ENCODE measurements at regions not wholly inside any gene's neighbourhood (a gene's known extent, or its start where the extent isn't known, plus 50 kb on each side); places are given as distances from the start of the nearest gene placed in this dataset.

DNA sequence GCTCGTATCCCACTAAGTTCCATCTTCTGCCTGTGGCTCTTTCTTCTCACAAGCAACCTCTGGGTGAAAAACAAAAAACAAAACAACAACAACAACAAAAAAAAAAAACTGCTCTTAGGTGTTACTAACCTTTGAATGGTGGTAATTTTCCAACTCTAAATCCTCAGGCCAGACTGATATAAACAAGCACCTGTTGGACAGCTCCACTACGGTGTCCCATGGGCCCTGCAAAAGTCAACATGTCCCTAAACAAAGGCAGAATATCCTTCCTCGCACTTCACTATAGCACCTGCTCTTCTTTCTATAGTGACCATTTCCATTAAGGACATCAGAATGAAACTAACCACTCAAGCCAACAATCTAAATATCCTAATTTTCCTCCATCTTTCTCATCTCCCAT, 54.6 kb upstream of the PARM1 start:
- TF ChIP-seq SPI1 (IDR thresholded peaks at IDR 0.05; ENCODE audit: low read depth, low read length) (no peak), POLR2AphosphoS5 (IDR thresholded peaks at IDR 0.05; ENCODE audit: low read depth, low read length) (no peak), POLR2A (IDR thresholded peaks at IDR 0.05; ENCODE audit: low read depth, low read length) (no peak), POU2F2 (IDR thresholded peaks at IDR 0.05; ENCODE audit: low read depth, low read length) (no peak), PAX5 (IDR thresholded peaks at IDR 0.05; ENCODE audit: insufficient read depth, low read length, severe bottlenecking) (no peak), TAF1 (IDR thresholded peaks at IDR 0.05; ENCODE audit: low read depth, low read length) (no peak)
- FAIRE-seq (no peak), DNase-seq (ENCODE audit: insufficient read length, low spot score) (no peak)

DNA sequence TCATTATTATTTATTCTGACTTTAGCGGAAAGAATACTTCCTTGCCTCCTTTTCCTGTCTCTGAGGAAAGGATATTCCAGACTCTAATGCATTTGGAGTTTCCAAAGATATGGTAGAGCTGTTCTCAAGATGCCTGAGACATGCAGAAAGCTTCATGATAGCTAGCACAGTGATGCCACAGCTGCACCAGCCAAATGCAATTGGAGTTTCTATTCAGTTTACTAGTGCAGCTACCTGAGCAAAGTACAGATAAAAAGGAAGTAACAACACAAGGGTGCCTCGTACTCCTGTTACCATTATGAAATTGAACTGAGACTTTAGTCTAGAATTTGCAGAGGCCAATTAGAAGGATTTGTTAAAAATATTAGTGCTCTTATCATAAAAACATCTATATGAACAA, 57.5 kb upstream of the PARM1 start:
- DNase-seq (ENCODE audit: insufficient read length, low spot score) (no peak), FAIRE-seq (no peak)
- TF ChIP-seq POU2F2 (IDR thresholded peaks at IDR 0.05; ENCODE audit: low read depth, low read length) (no peak), POLR2AphosphoS5 (IDR thresholded peaks at IDR 0.05; ENCODE audit: low read depth, low read length) (no peak), SPI1 (IDR thresholded peaks at IDR 0.05; ENCODE audit: low read depth, low read length) (no peak), PAX5 (IDR thresholded peaks at IDR 0.05; ENCODE audit: insufficient read depth, low read length, severe bottlenecking) (no peak), POLR2A (IDR thresholded peaks at IDR 0.05; ENCODE audit: low read depth, low read length) (no peak), TAF1 (IDR thresholded peaks at IDR 0.05; ENCODE audit: low read depth, low read length) (no peak)

DNA sequence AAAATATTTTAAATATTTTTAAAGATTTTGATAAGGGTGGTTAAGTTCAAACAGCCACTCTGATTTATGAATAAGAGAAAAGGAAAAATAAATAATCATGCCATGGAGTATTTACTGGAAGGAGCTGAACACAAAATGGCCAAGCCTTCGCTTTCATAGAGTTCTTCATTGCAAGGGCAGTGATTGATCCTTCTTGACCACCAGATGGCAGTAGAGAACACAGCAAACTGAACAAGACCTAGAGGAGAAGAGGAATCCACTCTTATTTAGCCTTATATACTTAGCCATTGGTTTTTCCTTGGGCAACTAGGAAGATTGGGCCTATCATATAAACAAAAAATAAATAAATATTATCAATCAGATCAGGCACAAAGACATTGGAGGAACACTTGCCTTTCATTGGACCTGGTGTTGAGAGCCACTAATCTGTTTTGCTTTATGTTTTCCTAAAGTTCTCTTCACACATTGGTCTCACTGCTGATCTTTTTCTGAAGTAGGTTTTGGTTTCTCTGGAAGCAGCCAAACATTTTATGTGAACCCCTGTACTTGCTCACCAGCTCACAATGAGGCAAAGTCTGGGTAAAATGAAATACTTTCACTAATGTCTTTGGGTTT, 58.1 kb upstream of the PARM1 start:
- DNase-seq (ENCODE audit: insufficient read length, low spot score) (peak; percentile 2), FAIRE-seq (peak; percentile 85)
- TF ChIP-seq POLR2A (IDR thresholded peaks at IDR 0.05; ENCODE audit: low read depth, low read length), result no peak
- TF ChIP-seq POU2F2 (IDR thresholded peaks at IDR 0.05; ENCODE audit: low read depth, low read length), result no peak
- TF ChIP-seq POLR2AphosphoS5 (IDR thresholded peaks at IDR 0.05; ENCODE audit: low read depth, low read length), result no peak

DNA sequence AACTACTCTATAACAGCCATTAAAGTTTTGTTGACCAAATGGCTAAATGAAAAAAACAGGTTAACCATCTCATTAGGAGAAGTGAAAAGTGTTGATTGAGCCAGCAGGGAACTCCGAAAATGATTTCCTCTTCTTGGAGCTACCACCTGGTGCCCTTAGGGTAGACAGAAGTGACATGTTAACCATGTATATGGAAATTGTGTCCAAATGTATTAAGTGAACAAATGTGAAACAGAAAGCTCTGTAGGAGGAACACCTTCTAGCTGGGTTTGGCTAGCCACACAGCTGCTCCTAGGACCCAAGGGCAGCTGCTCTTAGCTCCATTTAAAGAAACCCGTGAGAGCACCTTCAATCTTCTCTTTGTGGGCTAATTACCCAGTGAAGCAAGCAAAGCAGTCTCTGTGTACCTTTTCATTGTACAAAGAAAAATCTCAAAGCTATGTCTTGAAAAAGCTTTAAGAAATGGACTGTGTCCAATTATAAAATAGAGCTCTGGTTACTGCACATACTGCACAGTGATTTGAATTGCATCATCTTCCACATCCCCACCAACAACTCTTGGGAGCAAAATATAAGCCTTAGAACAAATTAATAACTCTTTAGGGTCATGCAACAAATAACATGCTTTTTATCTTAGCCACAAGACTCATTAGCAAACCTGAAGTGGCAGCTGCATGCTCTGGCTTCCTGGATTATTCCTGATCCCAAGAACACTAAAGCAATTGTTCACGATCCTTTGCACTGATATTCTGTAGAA, 59.2 kb upstream of the PARM1 start:
- no peak for FAIRE-seq
- TF ChIP-seq POLR2A (IDR thresholded peaks at IDR 0.05; ENCODE audit: low read depth, low read length) (no peak), SPI1 (IDR thresholded peaks at IDR 0.05; ENCODE audit: low read depth, low read length) (peak; percentile 34; the same call in 1 of the 2 replicates)
- DNase-seq (ENCODE audit: insufficient read length, low spot score), result peak; percentile 1

DNA sequence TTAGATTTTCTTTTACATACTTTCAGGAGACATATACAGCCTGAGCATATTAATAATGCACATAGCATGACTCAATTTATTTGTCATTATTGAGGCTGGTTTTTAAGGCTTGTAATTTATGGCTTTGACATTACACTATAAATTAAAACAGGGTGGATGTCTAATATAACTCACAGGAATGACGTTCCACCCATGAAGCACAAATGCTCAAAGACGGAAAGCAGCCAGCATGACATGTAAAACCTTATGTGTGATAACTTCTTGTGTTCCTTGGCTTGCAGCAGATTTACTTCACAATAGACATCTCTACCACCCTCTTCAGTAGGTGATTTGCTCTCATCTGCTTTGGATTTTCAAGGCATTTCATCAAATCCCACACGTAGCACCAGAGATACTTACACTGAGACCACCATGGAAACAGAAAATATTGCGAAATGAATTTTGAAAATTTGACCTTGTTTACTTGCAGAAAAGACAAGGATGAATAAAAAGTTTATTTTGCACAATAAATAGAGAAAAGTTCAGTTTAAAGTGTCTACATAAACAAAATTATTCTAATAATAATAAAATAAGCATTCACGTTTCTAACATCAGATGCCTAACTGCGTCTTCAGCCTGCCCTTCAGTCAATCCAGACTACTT, 64.7 kb upstream of the BTC start:
- no peak for DNase-seq (ENCODE audit: insufficient read length, low spot score)
- TF ChIP-seq POLR2A (IDR thresholded peaks at IDR 0.05; ENCODE audit: low read depth, low read length) (no peak), POLR2AphosphoS5 (IDR thresholded peaks at IDR 0.05; ENCODE audit: low read depth, low read length) (no peak), SPI1 (IDR thresholded peaks at IDR 0.05; ENCODE audit: low read depth, low read length) (no peak), PAX5 (IDR thresholded peaks at IDR 0.05; ENCODE audit: insufficient read depth, low read length, severe bottlenecking) (no peak)
- FAIRE-seq, result no peak

DNA sequence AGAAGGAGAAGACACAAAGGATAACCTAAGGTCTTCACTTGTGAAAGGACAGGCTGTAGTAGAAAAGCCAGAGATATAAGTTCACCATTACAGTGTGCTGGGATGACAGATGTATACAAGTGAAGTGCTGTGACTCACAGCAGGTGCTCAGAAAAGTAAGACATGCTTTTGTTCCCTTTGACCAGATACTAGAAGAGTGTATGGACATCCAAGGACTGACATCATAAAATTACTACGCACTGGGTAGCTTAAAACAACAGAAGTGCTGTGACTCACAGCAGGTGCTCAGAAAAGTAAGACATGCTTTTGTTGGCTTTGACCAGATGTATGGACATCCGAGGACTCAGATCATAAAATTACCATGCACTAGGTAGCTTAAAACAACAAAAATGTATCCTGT, 61.6 kb upstream of the BTC start:
- FAIRE-seq, result no peak
- TF ChIP-seq TAF1 (IDR thresholded peaks at IDR 0.05; ENCODE audit: low read depth, low read length), result no peak
- TF ChIP-seq POLR2AphosphoS5 (IDR thresholded peaks at IDR 0.05; ENCODE audit: low read depth, low read length), result no peak
- no peak for TF ChIP-seq SPI1 (IDR thresholded peaks at IDR 0.05; ENCODE audit: low read depth, low read length)
- TF ChIP-seq PAX5 (IDR thresholded peaks at IDR 0.05; ENCODE audit: insufficient read depth, low read length, severe bottlenecking), result no peak
- TF ChIP-seq POU2F2 (IDR thresholded peaks at IDR 0.05; ENCODE audit: low read depth, low read length), result no peak
- no peak for TF ChIP-seq POLR2A (IDR thresholded peaks at IDR 0.05; ENCODE audit: low read depth, low read length)

DNA sequence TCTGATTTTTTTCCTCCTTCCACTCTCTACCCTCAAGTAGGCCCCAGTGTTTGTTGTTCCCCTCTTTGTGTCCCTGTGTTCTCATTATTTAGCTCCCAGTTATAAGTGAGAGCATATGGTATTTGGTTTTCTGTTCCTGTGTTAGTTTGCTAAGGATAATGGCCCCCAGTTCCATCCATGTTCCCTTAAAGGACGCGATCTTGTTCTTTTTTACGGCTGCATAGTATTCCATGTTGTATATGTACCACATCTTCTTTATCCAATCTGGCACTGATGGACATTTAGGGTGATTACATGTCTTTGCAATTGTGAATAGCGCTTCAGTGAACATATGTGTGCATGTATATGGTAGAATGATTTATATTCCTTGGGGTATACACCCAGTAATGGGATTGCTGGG, 54.5 kb upstream of the BTC start:
- no peak for FAIRE-seq
- TF ChIP-seq POLR2A (IDR thresholded peaks at IDR 0.05; ENCODE audit: low read depth, low read length) (no peak), POU2F2 (IDR thresholded peaks at IDR 0.05; ENCODE audit: low read depth, low read length) (no peak), POLR2AphosphoS5 (IDR thresholded peaks at IDR 0.05; ENCODE audit: low read depth, low read length) (no peak), SPI1 (IDR thresholded peaks at IDR 0.05; ENCODE audit: low read depth, low read length) (no peak), TAF1 (IDR thresholded peaks at IDR 0.05; ENCODE audit: low read depth, low read length) (no peak), PAX5 (IDR thresholded peaks at IDR 0.05; ENCODE audit: insufficient read depth, low read length, severe bottlenecking) (no peak)
- no peak for DNase-seq (ENCODE audit: insufficient read length, low spot score)

More for the DNA sequence above, 61.6 kb upstream of the BTC start:
- DNase-seq (ENCODE audit: insufficient read length, low spot score), result no peak

DNA sequence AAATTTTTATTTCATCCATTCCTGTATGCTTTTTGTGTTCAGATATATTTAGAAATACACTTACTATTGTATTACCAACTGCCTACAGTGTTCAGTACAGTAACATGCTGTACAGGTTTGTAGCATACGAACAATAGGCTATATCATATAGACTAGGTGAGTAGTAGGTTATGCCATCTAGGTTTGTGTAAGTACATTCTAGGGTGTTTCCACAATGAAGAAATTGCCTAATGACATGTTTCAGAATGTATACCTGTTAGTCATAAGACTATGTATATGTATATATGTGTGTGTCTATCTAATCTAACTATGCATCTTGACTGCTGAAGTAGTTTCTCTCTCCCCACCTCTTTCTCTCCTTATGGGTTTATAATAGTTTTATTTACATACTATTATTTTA, 51.5 kb upstream of the BTC start:
- DNase-seq (ENCODE audit: insufficient read length, low spot score), result no peak
- TF ChIP-seq PAX5 (IDR thresholded peaks at IDR 0.05; ENCODE audit: insufficient read depth, low read length, severe bottlenecking) (no peak), POLR2AphosphoS5 (IDR thresholded peaks at IDR 0.05; ENCODE audit: low read depth, low read length) (no peak), SPI1 (IDR thresholded peaks at IDR 0.05; ENCODE audit: low read depth, low read length) (no peak), POU2F2 (IDR thresholded peaks at IDR 0.05; ENCODE audit: low read depth, low read length) (no peak), POLR2A (IDR thresholded peaks at IDR 0.05; ENCODE audit: low read depth, low read length) (no peak), TAF1 (IDR thresholded peaks at IDR 0.05; ENCODE audit: low read depth, low read length) (no peak)
- no peak for FAIRE-seq

All from GM12891 (cell line).